Type B pancreatic cell (in vitro differentiated cells): ENCODE measurements at regions not wholly inside any gene's neighbourhood (a gene's known extent, or its start where the extent isn't known, plus 50 kb on each side); places are given as distances from the start of the nearest gene placed in this dataset.
"Not testable (repeated sequence)": the region's sequence is repeated elsewhere in the genome, so short reads cannot be mapped to it uniquely, and the experiment has no call there.

Experiments used
- DNase-seq: peaks from one replicate; pipeline ENCODE4 v3.0.0; 2021; ENCODE audit warnings: mixed read lengths; ENCODE audit not compliant: unreplicated experiment; ENCODE audit errors: extremely low spot score
- H3K27ac Mint-ChIP-seq: 2 replicates; pipeline ENCODE4 v1.8.0; 2021; ENCODE audit warnings: mild to moderate bottlenecking, mixed read lengths
- H3K27me3 Mint-ChIP-seq: 2 replicates; pipeline ENCODE4 v1.8.0; 2021; ENCODE audit warnings: mixed read lengths
- H3K36me3 Mint-ChIP-seq: 2 replicates; pipeline ENCODE4 v1.8.0; 2021; ENCODE audit warnings: mixed read lengths
- H3K4me1 Mint-ChIP-seq: one replicate; pipeline ENCODE4 v1.8.0; 2021; ENCODE audit warnings: mixed read lengths; ENCODE audit not compliant: unreplicated experiment
- H3K4me3 Mint-ChIP-seq: 2 replicates; pipeline ENCODE4 v1.8.0; 2021; ENCODE audit warnings: mild to moderate bottlenecking, mixed read lengths
- H3K9me3 Mint-ChIP-seq: 2 replicates; pipeline ENCODE4 v1.8.0; 2021; ENCODE audit warnings: mixed read lengths
- CTCF ChIP-seq: fragments of 200-600 bp; sonication (generic); conservative IDR thresholded peaks from 2 replicates; pipeline ENCODE4 v1.5.0; 2021; ENCODE audit warnings: antibody characterized with exemption, mild to moderate bottlenecking

GRCh38 chr7:7018290-7018689 lies 164.1 kb upstream of the C1GALT1 start:
- H3K27me3 Mint-ChIP-seq = no peaks in the 10 kb centered on the region
- no peak overlapping the region for H3K27ac Mint-ChIP-seq
- no peak for DNase-seq
- peaks cover 3% of the 10 kb centered on the region for H3K4me1 Mint-ChIP-seq
- no peak for TF ChIP-seq CTCF
- no peaks in the 10 kb centered on the region for H3K36me3 Mint-ChIP-seq
- H3K4me3 Mint-ChIP-seq = no peak overlapping the region
- H3K9me3 Mint-ChIP-seq = no peaks in the 10 kb centered on the region

DNA sequence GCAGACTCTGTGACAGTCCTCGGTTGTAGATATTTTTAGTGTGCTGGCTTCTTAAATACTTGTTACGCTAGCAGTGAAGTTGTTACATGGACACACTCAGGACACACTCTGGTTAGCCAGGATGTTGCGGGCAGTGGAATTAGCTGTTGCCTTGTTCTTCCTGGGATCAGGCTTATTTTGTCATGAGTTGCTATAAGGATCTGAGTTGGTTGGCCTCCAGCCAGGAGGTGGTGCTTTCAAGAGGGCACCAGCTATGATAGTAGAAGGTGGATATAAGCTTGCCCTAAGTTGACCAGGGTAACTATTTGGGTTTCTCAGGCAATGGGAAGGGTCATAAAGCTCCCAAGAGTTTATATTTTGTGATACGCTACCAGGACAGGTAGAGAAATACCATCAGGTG lies 150.1 kb upstream of the C1GALT1 start:
- TF ChIP-seq CTCF = no peak
- H3K4me3 Mint-ChIP-seq = no peak overlapping the region
- H3K27ac Mint-ChIP-seq = no peak overlapping the region
- no peak for DNase-seq
- no peaks in the 10 kb centered on the region for H3K4me1 Mint-ChIP-seq
- no peaks in the 10 kb centered on the region for H3K36me3 Mint-ChIP-seq
- no peaks in the 10 kb centered on the region for H3K27me3 Mint-ChIP-seq
- H3K9me3 Mint-ChIP-seq = no peaks in the 10 kb centered on the region

GRCh38 chr7:7035851-7036250 lies 146.5 kb upstream of the C1GALT1 start:
- no peak overlapping the region for H3K4me3 Mint-ChIP-seq
- H3K9me3 Mint-ChIP-seq = no peaks in the 10 kb centered on the region
- TF ChIP-seq CTCF = no peak
- H3K36me3 Mint-ChIP-seq = no peaks in the 10 kb centered on the region
- no peaks in the 10 kb centered on the region for H3K27me3 Mint-ChIP-seq
- H3K27ac Mint-ChIP-seq = no peak overlapping the region
- no peaks in the 10 kb centered on the region for H3K4me1 Mint-ChIP-seq
- DNase-seq = no peak

GRCh38 chr7:7042286-7042893 lies 140.0 kb upstream of the C1GALT1 start:
- H3K27me3 Mint-ChIP-seq, H3K4me3 Mint-ChIP-seq, H3K27ac Mint-ChIP-seq, H3K4me1 Mint-ChIP-seq, DNase-seq, H3K9me3 Mint-ChIP-seq, H3K36me3 Mint-ChIP-seq: not testable (repeated sequence)

DNA sequence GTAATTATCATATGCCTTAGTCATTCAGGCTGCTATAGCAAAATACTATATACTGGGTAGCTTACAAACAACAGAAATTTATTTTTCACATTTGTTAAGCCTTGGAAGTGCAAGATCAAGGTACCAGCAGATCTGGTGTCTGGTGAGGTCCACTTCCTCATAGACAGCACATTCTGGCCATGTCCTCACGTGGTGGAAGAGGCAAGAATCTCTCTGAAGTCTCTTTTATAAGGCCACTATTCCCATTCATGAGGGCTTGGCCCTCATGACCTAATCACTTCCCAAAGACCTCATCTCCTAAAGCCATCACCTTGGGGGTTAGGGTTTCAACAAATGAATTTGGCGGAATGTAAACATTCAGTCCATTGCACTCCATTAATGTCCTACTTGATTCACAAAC lies 137.5 kb upstream of the C1GALT1 start:
- no peaks in the 10 kb centered on the region for H3K36me3 Mint-ChIP-seq
- no peak for DNase-seq
- no peaks in the 10 kb centered on the region for H3K4me1 Mint-ChIP-seq
- H3K9me3 Mint-ChIP-seq = peaks cover 5% of the 10 kb centered on the region
- TF ChIP-seq CTCF = no peak
- H3K27ac Mint-ChIP-seq = no peak overlapping the region
- H3K4me3 Mint-ChIP-seq = no peak overlapping the region
- H3K27me3 Mint-ChIP-seq = no peaks in the 10 kb centered on the region

DNA sequence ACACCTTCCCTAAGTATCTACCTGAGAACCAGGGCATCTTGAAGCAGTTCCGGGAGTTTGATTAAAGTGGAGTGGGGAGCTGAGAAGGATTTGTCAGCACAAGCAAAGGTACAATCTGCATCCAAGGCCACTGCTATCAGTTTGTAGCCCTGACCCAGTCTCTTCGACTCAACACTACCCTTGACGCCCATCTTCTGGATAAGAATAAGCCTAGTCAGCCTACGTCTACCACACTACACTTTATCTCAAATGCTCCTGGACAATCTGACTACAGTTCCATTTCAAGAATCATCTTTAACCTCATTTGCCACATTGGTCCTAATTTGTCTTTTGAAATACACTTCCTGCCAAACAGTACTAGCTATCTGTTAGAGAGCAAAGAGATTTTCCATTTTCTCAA lies 134.1 kb upstream of the C1GALT1 start:
- Mint-ChIP-seq H3K27me3 (no peaks in the 10 kb centered on the region), H3K36me3 (peaks cover 4% of the 10 kb centered on the region), H3K4me3 (no peak overlapping the region), H3K4me1 (peaks cover 6% of the 10 kb centered on the region), H3K9me3 (peaks cover 10% of the 10 kb centered on the region), H3K27ac (no peak overlapping the region)
- no peak for DNase-seq
- no peak for TF ChIP-seq CTCF
